Smooth muscle cell (in vitro differentiated cells): ENCODE measurements at regions not wholly inside any gene's neighbourhood (a gene's known extent, or its start where the extent isn't known, plus 50 kb on each side); places are given as distances from the start of the nearest gene placed in this dataset.

ENCODE experiments used
- DNase-seq: peaks from one replicate; lab custom pipeline; 2025; ENCODE audit not compliant: unreplicated experiment; lab: John Stamatoyannopoulos, UW
- H2AFZ ChIP-seq: fragments of 200-600 bp; sonication (generic); 2 replicates; pipeline ENCODE4 v1.6.0; 2016; ENCODE audit warnings: antibody characterized with exemption, low read depth, mild to moderate bottlenecking
- H3F3A ChIP-seq: fragments of 200-600 bp; sonication (generic); 2 replicates; pipeline ENCODE4 v1.6.0; 2017; ENCODE audit warnings: antibody characterized with exemption, low read depth
- H3K27ac ChIP-seq: fragments of 200-600 bp; sonication (generic); 2 replicates; pipeline ENCODE4 v1.5.1; 2016; ENCODE audit warnings: low read depth, mild to moderate bottlenecking
- H3K27me3 ChIP-seq: fragments of 200-600 bp; sonication (generic); 2 replicates; pipeline ENCODE4 v1.6.1; 2016; ENCODE audit warnings: low read depth, mild to moderate bottlenecking
- H3K36me3 ChIP-seq: fragments of 200-600 bp; sonication (generic); 2 replicates; pipeline ENCODE4 v1.5.1; 2016; ENCODE audit warnings: low read depth
- H3K4me1 ChIP-seq: fragments of 200-600 bp; sonication (generic); 2 replicates; pipeline ENCODE4 v1.5.1; 2016; ENCODE audit warnings: low read depth
- H3K4me2 ChIP-seq: fragments of 200-600 bp; sonication (generic); 2 replicates; pipeline ENCODE4 v1.6.0; 2016; ENCODE audit warnings: mild to moderate bottlenecking
- H3K4me3 ChIP-seq: fragments of 200-600 bp; sonication (generic); 2 replicates; pipeline ENCODE4 v1.5.1; 2016; ENCODE audit warnings: mild to moderate bottlenecking
- H3K79me2 ChIP-seq: fragments of 200-600 bp; sonication (generic); 2 replicates; pipeline ENCODE4 v1.6.0; 2016; ENCODE audit warnings: low read depth, mild to moderate bottlenecking
- H3K9ac ChIP-seq: fragments of 200-600 bp; sonication (generic); 2 replicates; pipeline ENCODE4 v1.6.0; 2016; ENCODE audit warnings: low read depth
- H3K9me3 ChIP-seq: fragments of 200-600 bp; sonication (generic); replicated peaks from 2 replicates; pipeline ENCODE4 v1.5.1; 2016; ENCODE audit warnings: low read depth
- H4K20me1 ChIP-seq: fragments of 200-600 bp; sonication (generic); 2 replicates; pipeline ENCODE4 v1.6.0; 2016; ENCODE audit warnings: low read depth
- CTCF ChIP-seq: fragments of 200-600 bp; sonication (generic); IDR thresholded peaks from 2 replicates; pipeline ENCODE4 v1.5.1; 2017; ENCODE audit warnings: borderline replicate concordance, mild to moderate bottlenecking, antibody characterized with exemption; ENCODE audit not compliant: insufficient read depth, poor library complexity, severe bottlenecking
- WGBS: methylation state at CpG from one replicate; pipeline ENCODE4 v1.1.7; 2016; ENCODE audit warnings: low lambda C conversion rate; 5-methylcytosine and 5-hydroxymethylcytosine counted together

- Histone ChIP-seq H3K27ac (peak overlapping the region; percentile 35), H3K36me3 (no peaks in the 10 kb centered on the region), H2AFZ (no peak overlapping the region), H3K4me2 (peak overlapping the region; percentile 8), H4K20me1 (no peaks in the 10 kb centered on the region), H3F3A (no peaks in the 10 kb centered on the region), H3K9me3 (no peaks in the 10 kb centered on the region), H3K4me3 (no peak overlapping the region), H3K79me2 (no peaks in the 10 kb centered on the region), H3K27me3 (no peaks in the 10 kb centered on the region), H3K9ac (no peak overlapping the region), H3K4me1 (no peaks in the 10 kb centered on the region)
- DNase-seq = no peak
- WGBS = 48% methylated on average over 1 of the region's 1 CpG
- TF ChIP-seq CTCF = no peak
Observed at GRCh38 chr9:12923468-12924009, 148.7 kb downstream of the LURAP1L start.

- no peak overlapping the region for H2AFZ ChIP-seq
- H3K79me2 ChIP-seq = no peaks in the 10 kb centered on the region
- H3F3A ChIP-seq = no peaks in the 10 kb centered on the region
- no peaks in the 10 kb centered on the region for H3K27me3 ChIP-seq
- no peaks in the 10 kb centered on the region for H3K36me3 ChIP-seq
- no peaks in the 10 kb centered on the region for H3K9me3 ChIP-seq
- no peak for DNase-seq
- no peak overlapping the region for H3K4me2 ChIP-seq
- H4K20me1 ChIP-seq = no peaks in the 10 kb centered on the region
- TF ChIP-seq CTCF = no peak
- no peak overlapping the region for H3K4me3 ChIP-seq
- peaks cover 3% of the 10 kb centered on the region for H3K4me1 ChIP-seq
- H3K9ac ChIP-seq = no peak overlapping the region
- no peak overlapping the region for H3K27ac ChIP-seq
- WGBS = 66% methylated on average over 4 of the region's 4 CpGs
Observed at GRCh38 chr9:12930906-12931305, 156.1 kb downstream of the LURAP1L start.

GRCh38 chr9:12933957-12934356, 159.1 kb downstream of the LURAP1L start:
- H3F3A ChIP-seq = no peaks in the 10 kb centered on the region
- no peaks in the 10 kb centered on the region for H4K20me1 ChIP-seq
- peak overlapping the region; percentile 65 for H2AFZ ChIP-seq
- H3K9me3 ChIP-seq = no peaks in the 10 kb centered on the region
- peak overlapping the region; percentile 40 for H3K4me2 ChIP-seq
- no peak for DNase-seq
- no peak for TF ChIP-seq CTCF
- H3K36me3 ChIP-seq = no peaks in the 10 kb centered on the region
- H3K27ac ChIP-seq = peak overlapping the region; percentile 29
- H3K79me2 ChIP-seq = no peaks in the 10 kb centered on the region
- H3K9ac ChIP-seq = no peak overlapping the region
- 11% methylated on average over 2 of the region's 2 CpGs for WGBS
- H3K4me1 ChIP-seq = peaks cover 3% of the 10 kb centered on the region
- no peaks in the 10 kb centered on the region for H3K27me3 ChIP-seq
- no peak overlapping the region for H3K4me3 ChIP-seq

GRCh38 chr9:12934545-12935272, 159.9 kb downstream of the LURAP1L start:
- Histone ChIP-seq H3K9me3 (no peaks in the 10 kb centered on the region), H3K9ac (no peak overlapping the region), H3F3A (no peaks in the 10 kb centered on the region), H4K20me1 (no peaks in the 10 kb centered on the region), H3K36me3 (no peaks in the 10 kb centered on the region), H3K4me2 (peak overlapping the region; percentile 40), H3K27me3 (no peaks in the 10 kb centered on the region), H3K4me3 (no peak overlapping the region), H3K4me1 (peaks cover 3% of the 10 kb centered on the region), H3K27ac (peak overlapping the region; percentile 13), H2AFZ (no peak overlapping the region), H3K79me2 (no peaks in the 10 kb centered on the region)
- WGBS = 69% methylated on average over 6 of the region's 6 CpGs
- DNase-seq = no peak
- no peak for TF ChIP-seq CTCF
